Loucy (cell line): ENCODE measurements at regions not wholly inside any gene's neighbourhood (a gene's known extent, or its start where the extent isn't known, plus 50 kb on each side); places are given as distances from the start of the nearest gene placed in this dataset.

Source experiments
- H2AFZ ChIP-seq: fragments of 200-600 bp; sonication (generic); 2 replicates; pipeline ENCODE4 v1.6.0; 2016; ENCODE audit warnings: antibody characterized with exemption, mild to moderate bottlenecking, low read length, moderate library complexity
- H3F3A ChIP-seq: fragments of 200-600 bp; 2 replicates; pipeline ENCODE4 v1.6.0; 2016; ENCODE audit warnings: antibody characterized with exemption, low read depth, mild to moderate bottlenecking
- H3K27me3 ChIP-seq: fragments of 200-600 bp; sonication (generic); 2 replicates; pipeline ENCODE4 v1.6.1; 2014; ENCODE audit warnings: low read length, mild to moderate bottlenecking; ENCODE audit not compliant: insufficient read depth, poor library complexity, severe bottlenecking
- H3K36me3 ChIP-seq: fragments of 200-600 bp; sonication (generic); 2 replicates; pipeline ENCODE4 v1.6.1; 2016; ENCODE audit warnings: low read length; ENCODE audit not compliant: insufficient read depth
- H3K4me1 ChIP-seq: fragments of 200-600 bp; sonication (generic); 2 replicates; pipeline ENCODE4 v1.5.1; 2014; ENCODE audit warnings: low read length, mild to moderate bottlenecking; ENCODE audit not compliant: insufficient read depth, poor library complexity, severe bottlenecking
- H3K4me2 ChIP-seq: fragments of 200-600 bp; sonication (generic); 2 replicates; pipeline ENCODE4 v1.6.0; 2014; ENCODE audit warnings: antibody characterized with exemption, low read length, low read depth, mild to moderate bottlenecking; ENCODE audit not compliant: poor library complexity, severe bottlenecking
- H3K4me3 ChIP-seq: fragments of 200-600 bp; sonication (generic); 2 replicates; pipeline ENCODE4 v1.5.1; 2014; ENCODE audit warnings: low read length, mild to moderate bottlenecking, mixed read lengths; ENCODE audit not compliant: poor library complexity, severe bottlenecking
- H3K79me2 ChIP-seq: fragments of 200-600 bp; sonication (generic); 2 replicates; pipeline ENCODE4 v1.6.1; 2014; ENCODE audit warnings: low read length; ENCODE audit not compliant: insufficient read depth
- H3K9ac ChIP-seq: fragments of 200-600 bp; sonication (generic); 2 replicates; pipeline ENCODE4 v1.6.0; 2014; ENCODE audit warnings: mild to moderate bottlenecking, low read depth, low read length, moderate library complexity; ENCODE audit not compliant: poor library complexity, severe bottlenecking
- H3K9me2 ChIP-seq: fragments of 200-600 bp; sonication (generic); replicated peaks from 2 replicates; pipeline ENCODE4 v1.6.1; 2016; ENCODE audit warnings: low read depth, low read length, mixed read lengths
- H3K9me3 ChIP-seq: fragments of 200-600 bp; sonication (generic); 2 replicates; pipeline ENCODE4 v1.6.1; 2014; ENCODE audit warnings: mild to moderate bottlenecking, antibody characterized with exemption, low read length, low read depth; ENCODE audit not compliant: insufficient read depth
- H4K20me1 ChIP-seq: fragments of 200-600 bp; sonication (generic); 2 replicates; pipeline ENCODE4 v1.6.0; 2014; ENCODE audit warnings: antibody characterized with exemption, low read length, mild to moderate bottlenecking; ENCODE audit not compliant: insufficient read depth, poor library complexity, severe bottlenecking
- EZH2phosphoT487 ChIP-seq: fragments of 200-600 bp; IDR thresholded peaks from 2 replicates; pipeline ENCODE4 v1.6.1; 2018; ENCODE audit warnings: antibody characterized with exemption, mild to moderate bottlenecking, moderate library complexity, borderline replicate concordance
- TF ChIP-seq, protein P1 (sequence below): fragments of 200-600 bp; sonication (generic); conservative IDR thresholded peaks from 2 replicates; pipeline ENCODE4 v1.5.1; 2014; ENCODE audit warnings: mild to moderate bottlenecking, antibody characterized with exemption, low read length

DNA sequence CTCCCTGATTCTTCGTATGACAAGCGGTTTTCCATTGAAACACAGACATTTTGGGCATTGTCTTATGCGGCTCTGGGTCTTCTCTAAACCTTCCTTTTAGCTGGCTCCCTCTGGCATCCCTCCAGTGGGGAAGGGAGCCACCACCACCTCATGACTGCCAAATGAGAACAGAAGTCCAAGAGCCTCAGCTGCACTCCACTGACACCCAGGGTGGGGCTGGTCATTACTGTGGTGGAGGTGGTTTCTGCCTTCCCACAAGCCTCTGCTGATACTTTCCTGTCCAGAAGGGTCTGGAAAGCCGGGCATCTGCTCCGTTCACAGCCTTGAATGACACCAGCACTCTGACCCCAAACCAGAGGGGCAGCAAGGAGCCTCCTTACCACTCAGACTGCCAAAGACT is 213.5 kb downstream of the ZNF516 start:
- Histone ChIP-seq H3K36me3 (no peaks in the 10 kb centered on the region), H3K79me2 (no peaks in the 10 kb centered on the region), H3K4me2 (no peak overlapping the region), H4K20me1 (no peaks in the 10 kb centered on the region), H3K4me1 (no peaks in the 10 kb centered on the region), H3K4me3 (no peak overlapping the region), H2AFZ (no peak overlapping the region), H3K9me2 (no peaks in the 10 kb centered on the region), H3K27me3 (no peaks in the 10 kb centered on the region), H3K9me3 (no peaks in the 10 kb centered on the region; the same call in 1 of the 2 replicates), H3K9ac (no peak overlapping the region), H3F3A (no peaks in the 10 kb centered on the region)
- TF ChIP-seq, protein P1, sequence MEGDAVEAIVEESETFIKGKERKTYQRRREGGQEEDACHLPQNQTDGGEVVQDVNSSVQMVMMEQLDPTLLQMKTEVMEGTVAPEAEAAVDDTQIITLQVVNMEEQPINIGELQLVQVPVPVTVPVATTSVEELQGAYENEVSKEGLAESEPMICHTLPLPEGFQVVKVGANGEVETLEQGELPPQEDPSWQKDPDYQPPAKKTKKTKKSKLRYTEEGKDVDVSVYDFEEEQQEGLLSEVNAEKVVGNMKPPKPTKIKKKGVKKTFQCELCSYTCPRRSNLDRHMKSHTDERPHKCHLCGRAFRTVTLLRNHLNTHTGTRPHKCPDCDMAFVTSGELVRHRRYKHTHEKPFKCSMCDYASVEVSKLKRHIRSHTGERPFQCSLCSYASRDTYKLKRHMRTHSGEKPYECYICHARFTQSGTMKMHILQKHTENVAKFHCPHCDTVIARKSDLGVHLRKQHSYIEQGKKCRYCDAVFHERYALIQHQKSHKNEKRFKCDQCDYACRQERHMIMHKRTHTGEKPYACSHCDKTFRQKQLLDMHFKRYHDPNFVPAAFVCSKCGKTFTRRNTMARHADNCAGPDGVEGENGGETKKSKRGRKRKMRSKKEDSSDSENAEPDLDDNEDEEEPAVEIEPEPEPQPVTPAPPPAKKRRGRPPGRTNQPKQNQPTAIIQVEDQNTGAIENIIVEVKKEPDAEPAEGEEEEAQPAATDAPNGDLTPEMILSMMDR: no peak
- no peak for TF ChIP-seq EZH2phosphoT487

DNA sequence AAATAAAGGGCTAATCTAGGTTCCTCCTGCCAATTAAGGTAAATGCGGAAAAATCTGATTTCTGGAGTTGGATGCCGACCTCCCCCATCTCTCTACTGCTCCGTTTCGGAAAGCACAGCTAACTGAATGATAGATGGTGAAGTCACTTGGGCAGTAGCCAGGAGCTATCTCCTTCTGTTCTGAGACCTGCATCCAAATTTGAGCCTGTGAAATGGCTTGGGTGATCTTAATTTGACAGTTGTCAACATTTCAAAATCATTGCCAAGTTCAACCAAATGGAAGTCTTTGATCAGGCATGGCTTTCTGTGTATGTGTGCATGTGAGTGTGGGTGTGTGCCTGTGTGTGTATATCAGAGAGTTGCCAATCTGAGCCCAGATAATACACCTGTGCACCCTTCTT is 217.2 kb downstream of the ZNF516 start:
- Histone ChIP-seq H3K36me3 (no peaks in the 10 kb centered on the region), H3K9me2 (no peaks in the 10 kb centered on the region), H3F3A (no peaks in the 10 kb centered on the region), H3K4me3 (no peak overlapping the region), H3K4me2 (no peak overlapping the region), H3K9ac (no peak overlapping the region), H4K20me1 (no peaks in the 10 kb centered on the region), H2AFZ (no peak overlapping the region), H3K9me3 (no peaks in the 10 kb centered on the region), H3K27me3 (no peaks in the 10 kb centered on the region), H3K4me1 (no peaks in the 10 kb centered on the region), H3K79me2 (no peaks in the 10 kb centered on the region)
- TF ChIP-seq, protein P1: no peak
- TF ChIP-seq EZH2phosphoT487: no peak

DNA sequence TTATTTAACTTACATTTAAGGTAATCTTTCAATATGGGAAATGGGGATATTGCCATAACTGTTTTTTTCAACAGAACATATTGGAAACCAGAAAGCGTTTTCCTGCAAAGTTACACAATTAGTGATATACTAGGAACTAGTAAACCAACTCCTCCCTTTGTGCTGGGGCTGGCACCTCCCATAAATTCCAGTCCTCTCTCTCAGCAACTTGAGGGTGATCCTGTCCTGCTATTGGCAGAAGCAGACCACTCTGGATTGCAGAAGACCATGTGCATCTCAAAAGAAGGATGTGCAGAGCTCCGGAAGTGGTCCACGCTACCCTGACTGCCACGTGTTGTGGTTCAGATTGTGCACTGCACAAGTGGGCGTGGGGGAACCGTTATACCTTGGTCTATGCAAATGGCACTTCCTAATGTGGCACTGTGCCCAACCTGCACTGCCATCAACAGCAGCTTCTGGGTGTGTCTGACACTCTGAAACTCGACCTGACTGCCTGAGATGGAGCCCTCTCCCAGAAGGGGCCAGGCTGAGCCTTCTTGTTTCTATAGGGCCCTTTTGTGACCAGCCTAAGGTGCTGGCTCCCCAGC is 219.2 kb downstream of the ZNF516 start:
- Histone ChIP-seq H3K4me1 (no peaks in the 10 kb centered on the region), H4K20me1 (no peaks in the 10 kb centered on the region), H3K4me3 (no peak overlapping the region), H2AFZ (no peak overlapping the region), H3K79me2 (no peaks in the 10 kb centered on the region), H3K9ac (no peak overlapping the region), H3K27me3 (no peaks in the 10 kb centered on the region), H3F3A (no peaks in the 10 kb centered on the region), H3K9me3 (no peaks in the 10 kb centered on the region), H3K4me2 (no peak overlapping the region), H3K9me2 (no peaks in the 10 kb centered on the region), H3K36me3 (no peaks in the 10 kb centered on the region)
- TF ChIP-seq, protein P1: no peak
- TF ChIP-seq EZH2phosphoT487: no peak
